Esophagus squamous epithelium (tissue), 5 donors: ENCODE measurements at regions not wholly inside any gene's neighbourhood (a gene's known extent, or its start where the extent isn't known, plus 50 kb on each side); places are given as distances from the start of the nearest gene placed in this dataset.

ENCODE experiments used
- DNase-seq: peaks from one replicate; lab custom pipeline; 2025; lab: John Stamatoyannopoulos, UW
- H3K27ac ChIP-seq, 4 donors: fragments of 200-600 bp; sonication (generic); one replicate each; pipeline ENCODE4 v1.5.1; 2016 to 2019; ENCODE audit warnings: mild to moderate bottlenecking in 1 of 4
- H3K27me3 ChIP-seq, 4 donors: fragments of 200-600 bp; sonication (generic); 1 replicate in 3 of 4; 2 replicates in 1 of 4; pipeline versions ENCODE4 v1.5.1 to v1.6.0; 2017 to 2021; ENCODE audit warnings: antibody characterized with exemption in 1 of 4
- H3K36me3 ChIP-seq, 3 donors: fragments of 200-600 bp; sonication (generic); one replicate each; pipeline ENCODE4 v1.5.1; 2016 to 2019
- H3K4me1 ChIP-seq, 3 donors: fragments of 200-600 bp; sonication (generic); one replicate each; pipeline ENCODE4 v1.5.1; 2017 to 2019
- H3K4me3 ChIP-seq, 4 donors: fragments of 200-600 bp; sonication (generic); 1 replicate in 3 of 4; 2 replicates in 1 of 4; pipeline ENCODE4 v1.5.1; 2016 to 2019; ENCODE audit warnings: mild to moderate bottlenecking in 2 of 4, moderate library complexity in 1 of 4
- H3K9me3 ChIP-seq, 3 donors: fragments of 200-600 bp; sonication (generic); one replicate each; pipeline ENCODE4 v1.5.1; 2016 to 2019
- POLR2A ChIP-seq, 4 donors: fragments of 450-650 bp; IDR thresholded peaks; one replicate each; pipeline ENCODE4 v1.6.1; 2017; ENCODE audit warnings: antibody characterized with exemption in 4 of 4, mild to moderate bottlenecking in 4 of 4, moderate library complexity in 3 of 4
- WGBS, 2 donors: methylation state at CpG; one replicate each; pipeline ENCODE4 v1.1.5; 2018; 5-methylcytosine and 5-hydroxymethylcytosine counted together
- intact Hi-C: fragments of 100-400 bp; cut with DNase I; formaldehyde crosslinking; loops from one replicate; pipeline ENCODE4 v1.15.0; 2022
- TF ChIP-seq, protein P1 (sequence below), 6 experiments: fragments of 450-650 bp in 4 of 6; fragments of 200-600 bp in 2 of 6; sonication (generic) in 2 of 6; IDR thresholded peaks; one replicate each; pipeline ENCODE4 v1.5.1; 2016 to 2019; ENCODE audit warnings: antibody characterized with exemption in 6 of 6, mild to moderate bottlenecking in 4 of 6, moderate library complexity in 4 of 6
- donor health status: DM: yes; HTN: yes; CAD: no.

DNA sequence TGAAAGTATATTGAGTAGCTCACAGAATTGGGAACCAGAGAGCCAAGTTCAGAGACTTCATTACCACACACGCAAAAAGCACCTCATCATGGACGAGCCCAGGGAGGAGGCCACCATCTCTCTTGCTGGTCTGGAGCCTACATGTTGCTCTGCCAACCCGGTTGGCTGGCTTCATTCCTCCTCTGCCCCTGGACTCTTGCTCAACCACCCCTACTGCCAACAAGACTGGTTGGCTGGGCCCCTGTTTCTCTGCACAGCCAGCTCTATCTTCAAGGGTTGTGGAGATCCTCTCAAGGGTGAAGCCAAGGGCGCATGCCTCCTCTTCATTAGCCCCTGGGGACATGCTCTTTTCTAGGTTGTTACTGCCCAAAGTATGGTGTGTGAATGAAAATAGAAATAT, 142.7 kb downstream of the JCAD start:
- TF ChIP-seq, protein P1, sequence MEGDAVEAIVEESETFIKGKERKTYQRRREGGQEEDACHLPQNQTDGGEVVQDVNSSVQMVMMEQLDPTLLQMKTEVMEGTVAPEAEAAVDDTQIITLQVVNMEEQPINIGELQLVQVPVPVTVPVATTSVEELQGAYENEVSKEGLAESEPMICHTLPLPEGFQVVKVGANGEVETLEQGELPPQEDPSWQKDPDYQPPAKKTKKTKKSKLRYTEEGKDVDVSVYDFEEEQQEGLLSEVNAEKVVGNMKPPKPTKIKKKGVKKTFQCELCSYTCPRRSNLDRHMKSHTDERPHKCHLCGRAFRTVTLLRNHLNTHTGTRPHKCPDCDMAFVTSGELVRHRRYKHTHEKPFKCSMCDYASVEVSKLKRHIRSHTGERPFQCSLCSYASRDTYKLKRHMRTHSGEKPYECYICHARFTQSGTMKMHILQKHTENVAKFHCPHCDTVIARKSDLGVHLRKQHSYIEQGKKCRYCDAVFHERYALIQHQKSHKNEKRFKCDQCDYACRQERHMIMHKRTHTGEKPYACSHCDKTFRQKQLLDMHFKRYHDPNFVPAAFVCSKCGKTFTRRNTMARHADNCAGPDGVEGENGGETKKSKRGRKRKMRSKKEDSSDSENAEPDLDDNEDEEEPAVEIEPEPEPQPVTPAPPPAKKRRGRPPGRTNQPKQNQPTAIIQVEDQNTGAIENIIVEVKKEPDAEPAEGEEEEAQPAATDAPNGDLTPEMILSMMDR (IDR thresholded peaks at IDR 0.05) = no peak
- no peak for TF ChIP-seq POLR2A (IDR thresholded peaks at IDR 0.05)
- intact Hi-C loops = no loop called here
- H3K4me1 ChIP-seq = peaks cover 3 to 17% (median 5%) of the 10 kb centered on the region in 3 donors
- peaks cover 0 to 10% (median 0%) of the 10 kb centered on the region in 4 donors for H3K27me3 ChIP-seq
- 93 to 97% methylated on average over 3 to 4 of the region's 4 CpGs for WGBS, 2 donors
- DNase-seq = no peak
- no peak overlapping the region for H3K4me3 ChIP-seq
- H3K36me3 ChIP-seq = no peaks in the 10 kb centered on the region
- no peak overlapping the region for H3K27ac ChIP-seq
- H3K9me3 ChIP-seq = no peaks in the 10 kb centered on the region

- intact Hi-C loops = no loop called here
- H3K9me3 ChIP-seq = no peaks in the 10 kb centered on the region
- H3K27ac ChIP-seq = no peak overlapping the region
- H3K27me3 ChIP-seq = peaks cover 0 to 10% (median 0%) of the 10 kb centered on the region in 4 donors
- H3K4me1 ChIP-seq = peaks cover 0 to 5% (median 0%) of the 10 kb centered on the region in 3 donors
- WGBS, 2 donors = 56 to 65% methylated on average over 3 of the region's 3 CpGs
- DNase-seq = no peak
- TF ChIP-seq, protein P1 (IDR thresholded peaks at IDR 0.05) = no peak
- no peak for TF ChIP-seq POLR2A (IDR thresholded peaks at IDR 0.05)
- H3K36me3 ChIP-seq = no peaks in the 10 kb centered on the region
- H3K4me3 ChIP-seq = no peak overlapping the region
These were observed 144.2 kb downstream of the JCAD start for GRCh38 chr10:29914986-29915785.

- H3K4me1 ChIP-seq = no peaks in the 10 kb centered on the region
- WGBS, 2 donors = 65 to 66% methylated on average over 6 of the region's 6 CpGs
- no peaks in the 10 kb centered on the region for H3K9me3 ChIP-seq
- intact Hi-C loops = no loop called here
- H3K27ac ChIP-seq = no peak overlapping the region
- no peak for DNase-seq
- H3K36me3 ChIP-seq = no peaks in the 10 kb centered on the region
- TF ChIP-seq POLR2A (IDR thresholded peaks at IDR 0.05) = no peak
- TF ChIP-seq, protein P1 (IDR thresholded peaks at IDR 0.05) = no peak
- no peak overlapping the region for H3K4me3 ChIP-seq
- H3K27me3 ChIP-seq = no peaks in the 10 kb centered on the region
These were observed 150.4 kb downstream of the JCAD start for GRCh38 chr10:29908962-29909361.

DNA sequence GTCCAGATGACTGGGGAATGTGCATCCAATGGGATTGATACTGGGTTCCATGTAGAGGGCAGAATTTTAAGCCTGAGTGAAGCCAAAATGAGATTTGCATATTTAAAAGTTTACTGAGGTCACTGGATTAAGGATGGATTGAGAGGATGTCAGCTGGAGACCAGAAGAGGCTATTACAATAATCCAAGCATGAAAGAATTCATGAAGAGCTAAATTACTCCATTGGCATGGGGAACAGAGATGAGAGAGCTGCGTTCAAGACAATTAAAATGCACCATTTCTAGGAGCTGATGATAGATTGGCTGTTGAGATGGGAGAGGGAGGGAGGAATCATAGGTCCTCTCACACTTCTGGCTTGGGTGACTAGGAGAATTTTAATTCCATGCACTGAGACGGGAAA, 158.5 kb downstream of the JCAD start:
- DNase-seq = no peak
- no peak overlapping the region for H3K27ac ChIP-seq
- H3K27me3 ChIP-seq = no peaks in the 10 kb centered on the region
- no peaks in the 10 kb centered on the region for H3K36me3 ChIP-seq
- no peaks in the 10 kb centered on the region for H3K9me3 ChIP-seq
- TF ChIP-seq, protein P1 (IDR thresholded peaks at IDR 0.05) = no peak
- no peak for TF ChIP-seq POLR2A (IDR thresholded peaks at IDR 0.05)
- 49 to 69% methylated on average over 2 of the region's 2 CpGs for WGBS, 2 donors
- intact Hi-C loops = no loop called here
- H3K4me3 ChIP-seq = no peak overlapping the region
- peaks cover 0 to 6% (median 5%) of the 10 kb centered on the region in 3 donors for H3K4me1 ChIP-seq

- intact Hi-C loops = no loop called here
- no peak for TF ChIP-seq POLR2A (IDR thresholded peaks at IDR 0.05)
- TF ChIP-seq, protein P1 (IDR thresholded peaks at IDR 0.05) = no peak
- H3K4me1 ChIP-seq = peaks cover 0 to 16% (median 6%) of the 10 kb centered on the region in 3 donors
- no peak for DNase-seq
- no peak overlapping the region for H3K4me3 ChIP-seq
- H3K36me3 ChIP-seq = no peaks in the 10 kb centered on the region
- H3K27ac ChIP-seq = no peak overlapping the region
- H3K27me3 ChIP-seq = no peaks in the 10 kb centered on the region
- WGBS, 2 donors = 88 to 94% methylated on average over 4 to 6 of the region's 6 CpGs
- H3K9me3 ChIP-seq = no peaks in the 10 kb centered on the region
These were observed 161.2 kb downstream of the JCAD start for GRCh38 chr10:29897999-29898716.
